ENCODE measurements at regions not wholly inside any gene's neighbourhood (a gene's known extent, or its start where the extent isn't known, plus 50 kb on each side); places are given as distances from the start of the nearest gene placed in this dataset.

DNA sequence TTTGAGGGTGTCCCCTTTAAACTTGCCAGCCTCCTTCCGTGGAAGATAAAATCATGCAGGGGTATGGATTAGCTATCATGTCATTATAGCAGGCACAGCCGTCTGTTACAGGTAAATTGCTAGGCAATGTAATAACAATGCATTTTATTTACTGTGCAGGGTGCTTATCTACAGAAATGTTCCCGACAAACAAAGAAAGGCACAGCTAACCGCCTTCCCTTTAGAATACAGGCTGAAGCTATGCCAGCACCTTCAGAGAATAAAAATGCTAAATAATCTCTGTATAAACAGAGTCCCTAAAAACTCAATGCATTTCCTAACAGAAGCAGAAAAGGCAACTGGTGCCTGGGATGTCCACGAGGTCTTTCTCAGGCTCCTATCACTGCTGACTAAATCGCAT is 239.2 kb downstream of the SPTSSA start:
- H3K9ac ChIP-seq (ENCODE audit: low read length) = no peak overlapping the region
- TF ChIP-seq, protein P1, sequence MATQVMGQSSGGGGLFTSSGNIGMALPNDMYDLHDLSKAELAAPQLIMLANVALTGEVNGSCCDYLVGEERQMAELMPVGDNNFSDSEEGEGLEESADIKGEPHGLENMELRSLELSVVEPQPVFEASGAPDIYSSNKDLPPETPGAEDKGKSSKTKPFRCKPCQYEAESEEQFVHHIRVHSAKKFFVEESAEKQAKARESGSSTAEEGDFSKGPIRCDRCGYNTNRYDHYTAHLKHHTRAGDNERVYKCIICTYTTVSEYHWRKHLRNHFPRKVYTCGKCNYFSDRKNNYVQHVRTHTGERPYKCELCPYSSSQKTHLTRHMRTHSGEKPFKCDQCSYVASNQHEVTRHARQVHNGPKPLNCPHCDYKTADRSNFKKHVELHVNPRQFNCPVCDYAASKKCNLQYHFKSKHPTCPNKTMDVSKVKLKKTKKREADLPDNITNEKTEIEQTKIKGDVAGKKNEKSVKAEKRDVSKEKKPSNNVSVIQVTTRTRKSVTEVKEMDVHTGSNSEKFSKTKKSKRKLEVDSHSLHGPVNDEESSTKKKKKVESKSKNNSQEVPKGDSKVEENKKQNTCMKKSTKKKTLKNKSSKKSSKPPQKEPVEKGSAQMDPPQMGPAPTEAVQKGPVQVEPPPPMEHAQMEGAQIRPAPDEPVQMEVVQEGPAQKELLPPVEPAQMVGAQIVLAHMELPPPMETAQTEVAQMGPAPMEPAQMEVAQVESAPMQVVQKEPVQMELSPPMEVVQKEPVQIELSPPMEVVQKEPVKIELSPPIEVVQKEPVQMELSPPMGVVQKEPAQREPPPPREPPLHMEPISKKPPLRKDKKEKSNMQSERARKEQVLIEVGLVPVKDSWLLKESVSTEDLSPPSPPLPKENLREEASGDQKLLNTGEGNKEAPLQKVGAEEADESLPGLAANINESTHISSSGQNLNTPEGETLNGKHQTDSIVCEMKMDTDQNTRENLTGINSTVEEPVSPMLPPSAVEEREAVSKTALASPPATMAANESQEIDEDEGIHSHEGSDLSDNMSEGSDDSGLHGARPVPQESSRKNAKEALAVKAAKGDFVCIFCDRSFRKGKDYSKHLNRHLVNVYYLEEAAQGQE (IDR thresholded peaks at IDR 0.05; ENCODE audit: borderline replicate concordance) = no peak
- peak; percentile 35 for TF ChIP-seq POLR2AphosphoS5 (IDR thresholded peaks at IDR 0.05)
- no peaks in the 10 kb centered on the region for H3K79me2 ChIP-seq (replicated peaks; ENCODE audit: insufficient read depth, low read length)
- H3K9me2 ChIP-seq (ENCODE audit: insufficient read depth, low read length) = no peaks in the 10 kb centered on the region
- no peaks in the 10 kb centered on the region for H3K9me3 ChIP-seq (ENCODE audit: low read length)
- H3K27ac ChIP-seq (ENCODE audit: low read length) = no peak overlapping the region
- H2AFZ ChIP-seq (ENCODE audit: low read depth, low read length) = no peak overlapping the region
- H4K20me1 ChIP-seq (ENCODE audit: insufficient read depth) = no peaks in the 10 kb centered on the region
- H3F3A ChIP-seq (ENCODE audit: insufficient read depth, low read length, poor library complexity, severe bottlenecking) = no peaks in the 10 kb centered on the region
- no peak overlapping the region for H3K4me3 ChIP-seq (ENCODE audit: low read length)
- no peak overlapping the region for H3K4me2 ChIP-seq (ENCODE audit: low read length)
- no peaks in the 10 kb centered on the region for H3K36me3 ChIP-seq (ENCODE audit: insufficient read depth, low read length)
- H3K27me3 ChIP-seq (ENCODE audit: insufficient read depth, low read depth, low read length) = peaks cover 3% of the 10 kb centered on the region

DNA sequence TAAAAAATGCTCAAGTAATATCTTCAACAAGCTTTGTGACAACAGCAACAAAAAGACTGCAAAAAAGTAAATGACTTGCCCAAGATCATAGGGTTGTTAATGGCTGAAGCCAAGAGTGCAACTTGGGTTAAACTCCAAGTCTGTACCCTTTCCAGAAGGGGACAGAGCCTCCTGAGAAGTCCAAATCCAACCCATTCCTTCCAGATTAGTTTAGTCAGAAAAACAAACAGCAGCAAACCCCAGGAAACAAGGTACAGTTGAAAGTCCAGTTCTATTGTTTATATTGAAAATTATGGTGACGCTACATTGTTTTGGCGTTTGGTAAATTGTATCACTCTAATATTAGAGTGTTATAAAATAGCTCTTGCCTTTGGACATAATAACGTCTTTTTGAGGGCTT is 239.9 kb downstream of the SPTSSA start:
- Histone ChIP-seq H3K27me3 (ENCODE audit: insufficient read depth, low read depth, low read length) (peaks cover 2% of the 10 kb centered on the region), H3K79me2 (replicated peaks; ENCODE audit: insufficient read depth, low read length) (no peaks in the 10 kb centered on the region), H3K9me3 (ENCODE audit: low read length) (no peaks in the 10 kb centered on the region), H2AFZ (ENCODE audit: low read depth, low read length) (no peak overlapping the region), H4K20me1 (ENCODE audit: insufficient read depth) (no peaks in the 10 kb centered on the region), H3K9me2 (ENCODE audit: insufficient read depth, low read length) (no peaks in the 10 kb centered on the region), H3K4me3 (ENCODE audit: low read length) (no peak overlapping the region), H3K27ac (ENCODE audit: low read length) (no peak overlapping the region), H3K4me2 (ENCODE audit: low read length) (no peak overlapping the region), H3F3A (ENCODE audit: insufficient read depth, low read length, poor library complexity, severe bottlenecking) (no peaks in the 10 kb centered on the region), H3K36me3 (ENCODE audit: insufficient read depth, low read length) (no peaks in the 10 kb centered on the region), H3K9ac (ENCODE audit: low read length) (no peak overlapping the region)
- TF ChIP-seq EP300 (conservative IDR thresholded peaks at IDR 0.05; ENCODE audit: poor library complexity, severe bottlenecking) = no peak
- TF ChIP-seq, protein P1 (IDR thresholded peaks at IDR 0.05; ENCODE audit: borderline replicate concordance) = no peak
- no peak for TF ChIP-seq RAD21 (conservative IDR thresholded peaks at IDR 0.05)

DNA sequence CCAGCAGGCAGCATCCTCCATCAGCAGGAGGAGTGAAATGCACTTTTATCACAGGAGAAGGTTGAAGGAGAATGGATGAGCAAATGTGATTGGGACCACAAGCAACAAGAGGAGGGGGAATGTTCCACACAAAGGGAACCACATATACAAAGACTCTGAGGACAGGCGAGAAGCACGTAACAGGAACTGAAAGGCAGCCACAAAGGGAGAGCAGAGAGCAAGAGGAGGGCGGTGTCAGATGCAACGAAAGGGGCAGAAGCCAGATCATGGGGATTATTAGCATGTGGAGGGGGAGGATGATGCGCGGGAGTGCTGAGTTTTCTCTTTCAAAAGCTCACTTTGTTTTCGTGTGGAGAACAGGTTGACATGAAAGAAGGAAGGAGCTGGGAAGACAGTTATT is 241.1 kb downstream of the SPTSSA start:
- H3K27me3 ChIP-seq (ENCODE audit: insufficient read depth, low read depth, low read length) = no peaks in the 10 kb centered on the region

More for the DNA sequence above, 241.1 kb downstream of the SPTSSA start:
- Histone ChIP-seq H3K4me3 (ENCODE audit: low read length) (no peak overlapping the region), H3K36me3 (ENCODE audit: insufficient read depth, low read length) (no peaks in the 10 kb centered on the region), H3K9me3 (ENCODE audit: low read length) (peaks cover 3% of the 10 kb centered on the region), H2AFZ (ENCODE audit: low read depth, low read length) (no peak overlapping the region), H3K27ac (ENCODE audit: low read length) (no peak overlapping the region), H3K4me2 (ENCODE audit: low read length) (no peak overlapping the region), H3K9ac (ENCODE audit: low read length) (no peak overlapping the region), H3K79me2 (replicated peaks; ENCODE audit: insufficient read depth, low read length) (no peaks in the 10 kb centered on the region), H4K20me1 (ENCODE audit: insufficient read depth) (no peaks in the 10 kb centered on the region), H3K9me2 (ENCODE audit: insufficient read depth, low read length) (no peaks in the 10 kb centered on the region), H3F3A (ENCODE audit: insufficient read depth, low read length, poor library complexity, severe bottlenecking) (no peaks in the 10 kb centered on the region)
- TF ChIP-seq POLR2AphosphoS5 (IDR thresholded peaks at IDR 0.05) (no peak), TAF1 (IDR thresholded peaks at IDR 0.05; ENCODE audit: low read depth) (no peak), MXI1 (conservative IDR thresholded peaks at IDR 0.05; ENCODE audit: poor library complexity, severe bottlenecking) (no peak), RAD21 (conservative IDR thresholded peaks at IDR 0.05) (no peak), SMC3 (conservative IDR thresholded peaks at IDR 0.05; ENCODE audit: poor library complexity) (no peak), EZH2 (IDR thresholded peaks at IDR 0.05; ENCODE audit: borderline replicate concordance, insufficient read depth, low read length, poor library complexity, severe bottlenecking) (no peak)
- TF ChIP-seq, protein P1 (IDR thresholded peaks at IDR 0.05; ENCODE audit: borderline replicate concordance) = no peak
- TF ChIP-seq, protein P2, sequence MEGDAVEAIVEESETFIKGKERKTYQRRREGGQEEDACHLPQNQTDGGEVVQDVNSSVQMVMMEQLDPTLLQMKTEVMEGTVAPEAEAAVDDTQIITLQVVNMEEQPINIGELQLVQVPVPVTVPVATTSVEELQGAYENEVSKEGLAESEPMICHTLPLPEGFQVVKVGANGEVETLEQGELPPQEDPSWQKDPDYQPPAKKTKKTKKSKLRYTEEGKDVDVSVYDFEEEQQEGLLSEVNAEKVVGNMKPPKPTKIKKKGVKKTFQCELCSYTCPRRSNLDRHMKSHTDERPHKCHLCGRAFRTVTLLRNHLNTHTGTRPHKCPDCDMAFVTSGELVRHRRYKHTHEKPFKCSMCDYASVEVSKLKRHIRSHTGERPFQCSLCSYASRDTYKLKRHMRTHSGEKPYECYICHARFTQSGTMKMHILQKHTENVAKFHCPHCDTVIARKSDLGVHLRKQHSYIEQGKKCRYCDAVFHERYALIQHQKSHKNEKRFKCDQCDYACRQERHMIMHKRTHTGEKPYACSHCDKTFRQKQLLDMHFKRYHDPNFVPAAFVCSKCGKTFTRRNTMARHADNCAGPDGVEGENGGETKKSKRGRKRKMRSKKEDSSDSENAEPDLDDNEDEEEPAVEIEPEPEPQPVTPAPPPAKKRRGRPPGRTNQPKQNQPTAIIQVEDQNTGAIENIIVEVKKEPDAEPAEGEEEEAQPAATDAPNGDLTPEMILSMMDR (IDR thresholded peaks at IDR 0.05; ENCODE audit: poor library complexity, severe bottlenecking) = no peak
